T-helper 1 cell treated with Interleukin-12 subunit alpha and Interleukin-12 subunit beta and Interleukin-4 antibody, amounts not matched to agents 30 μg/mL and 1 μg/mL, for 36 hours (primary cell): ENCODE measurements at regions not wholly inside any gene's neighbourhood (a gene's known extent, or its start where the extent isn't known, plus 50 kb on each side); places are given as distances from the start of the nearest gene placed in this dataset.
"Not testable (repeated sequence)": the region's sequence is repeated elsewhere in the genome, so short reads cannot be mapped to it uniquely, and the experiment has no call there.

Source experiments
- H3K27ac Mint-ChIP-seq: one replicate; pipeline ENCODE4 v1.8.0; 2021; ENCODE audit warnings: mild to moderate bottlenecking, mixed read lengths
- H3K27me3 Mint-ChIP-seq: one replicate; pipeline ENCODE4 v1.8.0; 2021; ENCODE audit warnings: low read depth, mixed read lengths
- H3K36me3 Mint-ChIP-seq: one replicate; pipeline ENCODE4 v1.8.0; 2021; ENCODE audit warnings: low read depth, mixed read lengths
- H3K4me1 Mint-ChIP-seq: one replicate; pipeline ENCODE4 v1.8.0; 2021; ENCODE audit warnings: low read depth, mixed read lengths
- H3K4me3 Mint-ChIP-seq: one replicate; pipeline ENCODE4 v1.8.0; 2021; ENCODE audit warnings: mild to moderate bottlenecking, moderate library complexity, mixed read lengths
- H3K9me3 Mint-ChIP-seq: one replicate; pipeline ENCODE4 v1.8.0; 2021; ENCODE audit warnings: mixed read lengths

GRCh38 chr5:71924980-71925379, 182.3 kb upstream of the MAP1B start:
- no peaks in the 10 kb centered on the region for H3K4me1 Mint-ChIP-seq
- no peak overlapping the region for H3K4me3 Mint-ChIP-seq
- no peak overlapping the region for H3K27ac Mint-ChIP-seq
- H3K9me3 Mint-ChIP-seq: no peaks in the 10 kb centered on the region
- peaks cover 9% of the 10 kb centered on the region for H3K27me3 Mint-ChIP-seq
- no peaks in the 10 kb centered on the region for H3K36me3 Mint-ChIP-seq

- H3K9me3 Mint-ChIP-seq: no peaks in the 10 kb centered on the region
- H3K4me3 Mint-ChIP-seq: no peak overlapping the region
- H3K27me3 Mint-ChIP-seq: peaks cover 9% of the 10 kb centered on the region
- no peaks in the 10 kb centered on the region for H3K4me1 Mint-ChIP-seq
- no peaks in the 10 kb centered on the region for H3K36me3 Mint-ChIP-seq
- no peak overlapping the region for H3K27ac Mint-ChIP-seq
Observed at GRCh38 chr5:71925608-71926091, 181.6 kb upstream of the MAP1B start.

GRCh38 chr5:71929003-71929402, 178.3 kb upstream of the MAP1B start:
- Mint-ChIP-seq H3K9me3 (no peaks in the 10 kb centered on the region), H3K27me3 (peaks cover 5% of the 10 kb centered on the region), H3K36me3 (no peaks in the 10 kb centered on the region)

GRCh38 chr5:71930554-71930953, 176.7 kb upstream of the MAP1B start:
- not testable (repeated sequence) for H3K27me3 Mint-ChIP-seq, H3K4me3 Mint-ChIP-seq

More at GRCh38 chr5:71929003-71929402, 178.3 kb upstream of the MAP1B start:
- Mint-ChIP-seq H3K4me1 (no peaks in the 10 kb centered on the region), H3K27ac (no peak overlapping the region), H3K4me3 (no peak overlapping the region)

GRCh38 chr5:71932131-71932654, 175.1 kb upstream of the MAP1B start:
- H3K4me1 Mint-ChIP-seq: no peaks in the 10 kb centered on the region

More at GRCh38 chr5:71930554-71930953, 176.7 kb upstream of the MAP1B start:
- not testable (repeated sequence) for H3K27ac Mint-ChIP-seq, H3K9me3 Mint-ChIP-seq, H3K4me1 Mint-ChIP-seq, H3K36me3 Mint-ChIP-seq

GRCh38 chr5:71932655-71933338, 174.5 kb upstream of the MAP1B start:
- no peak overlapping the region for H3K4me3 Mint-ChIP-seq
- peaks cover 5% of the 10 kb centered on the region for H3K27me3 Mint-ChIP-seq
- no peaks in the 10 kb centered on the region for H3K9me3 Mint-ChIP-seq
- H3K27ac Mint-ChIP-seq: no peak overlapping the region
- H3K36me3 Mint-ChIP-seq: no peaks in the 10 kb centered on the region
- no peaks in the 10 kb centered on the region for H3K4me1 Mint-ChIP-seq

More at GRCh38 chr5:71932131-71932654, 175.1 kb upstream of the MAP1B start:
- Mint-ChIP-seq H3K4me3 (no peak overlapping the region), H3K27ac (no peak overlapping the region), H3K9me3 (no peaks in the 10 kb centered on the region), H3K36me3 (no peaks in the 10 kb centered on the region), H3K27me3 (peaks cover 5% of the 10 kb centered on the region)

- Mint-ChIP-seq H3K27me3 (peaks cover 5% of the 10 kb centered on the region), H3K9me3 (no peaks in the 10 kb centered on the region), H3K4me3 (no peak overlapping the region), H3K36me3 (no peaks in the 10 kb centered on the region), H3K4me1 (no peaks in the 10 kb centered on the region), H3K27ac (no peak overlapping the region)
Observed at GRCh38 chr5:71934322-71934721, 173.0 kb upstream of the MAP1B start.

DNA sequence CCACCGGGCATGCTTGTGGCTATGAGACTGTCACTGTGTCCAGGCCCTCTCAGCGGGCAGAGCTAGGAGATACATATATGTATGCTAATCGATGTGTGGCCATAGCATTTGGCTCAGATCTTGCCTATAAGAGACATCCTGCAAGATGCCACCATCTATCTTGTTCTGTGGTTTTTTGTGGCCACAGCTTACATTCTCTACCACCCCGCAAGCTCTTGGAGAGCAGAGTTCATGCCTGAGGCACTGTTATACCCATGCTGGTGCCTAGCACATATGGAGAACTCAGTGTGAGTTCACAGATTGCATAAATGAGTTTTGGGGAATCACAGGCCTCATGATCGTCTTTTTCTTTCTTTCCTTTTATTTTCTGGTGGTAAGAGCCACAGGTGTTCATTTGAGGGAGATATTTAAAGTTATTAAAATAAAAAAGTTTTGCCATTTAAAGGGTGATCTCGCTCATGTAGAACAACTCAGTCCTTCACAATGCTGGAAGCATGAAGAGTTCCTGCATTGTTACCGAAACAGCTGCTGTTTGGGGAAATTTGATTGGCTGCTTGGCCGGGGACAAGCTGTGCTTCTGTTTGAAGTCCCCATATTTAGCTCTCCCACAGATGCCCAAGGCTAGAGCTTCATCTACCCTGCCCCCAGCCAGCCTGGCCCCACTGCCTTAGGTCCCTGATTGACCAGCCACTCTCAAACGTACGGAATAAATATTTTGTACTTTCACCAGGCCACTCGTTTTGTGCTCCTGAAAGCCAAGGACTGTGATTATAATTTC, 169.2 kb upstream of the MAP1B start:
- Mint-ChIP-seq H3K4me1 (no peaks in the 10 kb centered on the region), H3K27ac (no peak overlapping the region), H3K36me3 (no peaks in the 10 kb centered on the region), H3K9me3 (no peaks in the 10 kb centered on the region), H3K27me3 (peaks cover 9% of the 10 kb centered on the region), H3K4me3 (no peak overlapping the region)

DNA sequence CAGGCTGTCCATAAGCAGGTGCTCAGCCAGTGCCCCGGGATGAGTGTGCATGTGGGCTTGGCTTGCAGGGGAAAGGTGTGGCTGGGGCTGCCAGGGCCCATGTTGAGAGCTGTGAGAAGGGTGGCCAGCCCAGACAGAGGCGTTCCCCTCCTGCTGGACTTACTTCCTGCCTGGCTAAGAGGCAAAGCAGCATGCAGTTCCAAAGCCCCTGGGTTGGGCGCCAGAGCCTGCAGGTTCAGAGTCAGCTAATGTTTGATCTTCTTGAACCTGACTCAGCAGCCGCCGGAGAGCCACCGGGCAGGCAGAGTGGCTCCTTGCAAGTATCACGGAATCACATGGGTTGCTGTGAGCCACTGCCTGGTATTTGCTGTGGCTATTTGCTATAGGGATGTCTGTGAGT, 168.4 kb upstream of the MAP1B start:
- Mint-ChIP-seq H3K27ac (no peak overlapping the region), H3K36me3 (no peaks in the 10 kb centered on the region), H3K4me1 (no peaks in the 10 kb centered on the region), H3K9me3 (no peaks in the 10 kb centered on the region), H3K4me3 (no peak overlapping the region), H3K27me3 (peaks cover 9% of the 10 kb centered on the region)

DNA sequence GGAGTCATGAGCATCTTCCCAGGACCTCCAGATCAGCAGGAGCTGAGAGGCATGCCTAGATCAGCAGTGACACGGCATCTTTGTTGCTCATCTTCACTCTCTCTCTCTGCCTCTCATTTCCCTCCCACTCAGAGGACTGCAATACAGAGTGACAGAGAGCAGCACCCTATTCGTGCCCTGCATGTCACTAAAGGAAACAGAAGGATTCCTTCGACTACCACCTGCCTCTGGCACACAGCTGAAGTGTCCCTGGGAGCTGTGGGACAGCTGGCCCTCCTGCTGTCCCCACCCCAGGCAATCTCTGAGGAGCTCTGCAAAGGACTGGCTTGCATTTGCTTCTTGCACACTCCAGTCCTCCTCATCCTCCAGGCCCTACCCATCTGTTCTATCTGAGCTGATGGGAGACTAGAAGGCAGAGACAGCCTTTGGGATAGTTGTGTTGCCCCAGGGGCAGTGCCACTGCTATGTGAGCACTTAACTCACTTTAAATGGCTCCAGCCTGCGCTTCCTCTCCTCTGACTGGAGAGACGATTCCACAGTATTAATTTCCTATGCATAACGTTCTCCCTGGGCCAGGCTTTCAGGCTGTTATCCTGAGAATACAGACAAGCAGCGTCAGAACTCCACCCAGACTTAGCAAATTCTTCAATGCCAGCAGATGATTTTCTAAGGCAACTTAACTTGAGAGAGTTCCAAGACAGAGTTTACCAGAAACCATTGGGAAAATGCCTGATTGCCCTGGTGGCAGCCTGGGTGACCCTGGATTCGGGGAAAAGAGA, 167.6 kb upstream of the MAP1B start:
- Mint-ChIP-seq H3K36me3 (no peaks in the 10 kb centered on the region), H3K9me3 (no peaks in the 10 kb centered on the region)

GRCh38 chr5:71943874-71944273, 163.4 kb upstream of the MAP1B start:
- Mint-ChIP-seq H3K27me3 (peaks cover 9% of the 10 kb centered on the region), H3K4me1 (no peaks in the 10 kb centered on the region), H3K9me3 (no peaks in the 10 kb centered on the region), H3K4me3 (no peak overlapping the region), H3K36me3 (no peaks in the 10 kb centered on the region), H3K27ac (no peak overlapping the region)

More for the DNA sequence above, 167.6 kb upstream of the MAP1B start:
- no peak overlapping the region for H3K27ac Mint-ChIP-seq
- no peak overlapping the region for H3K4me3 Mint-ChIP-seq
- H3K27me3 Mint-ChIP-seq: peaks cover 9% of the 10 kb centered on the region
- H3K4me1 Mint-ChIP-seq: no peaks in the 10 kb centered on the region

- H3K27ac Mint-ChIP-seq: no peak overlapping the region
- H3K9me3 Mint-ChIP-seq: peaks cover 4% of the 10 kb centered on the region
- H3K4me3 Mint-ChIP-seq: no peak overlapping the region
- H3K4me1 Mint-ChIP-seq: no peaks in the 10 kb centered on the region
- H3K36me3 Mint-ChIP-seq: no peaks in the 10 kb centered on the region
- peaks cover 4% of the 10 kb centered on the region for H3K27me3 Mint-ChIP-seq
Observed at GRCh38 chr5:71945436-71945835, 161.8 kb upstream of the MAP1B start.

DNA sequence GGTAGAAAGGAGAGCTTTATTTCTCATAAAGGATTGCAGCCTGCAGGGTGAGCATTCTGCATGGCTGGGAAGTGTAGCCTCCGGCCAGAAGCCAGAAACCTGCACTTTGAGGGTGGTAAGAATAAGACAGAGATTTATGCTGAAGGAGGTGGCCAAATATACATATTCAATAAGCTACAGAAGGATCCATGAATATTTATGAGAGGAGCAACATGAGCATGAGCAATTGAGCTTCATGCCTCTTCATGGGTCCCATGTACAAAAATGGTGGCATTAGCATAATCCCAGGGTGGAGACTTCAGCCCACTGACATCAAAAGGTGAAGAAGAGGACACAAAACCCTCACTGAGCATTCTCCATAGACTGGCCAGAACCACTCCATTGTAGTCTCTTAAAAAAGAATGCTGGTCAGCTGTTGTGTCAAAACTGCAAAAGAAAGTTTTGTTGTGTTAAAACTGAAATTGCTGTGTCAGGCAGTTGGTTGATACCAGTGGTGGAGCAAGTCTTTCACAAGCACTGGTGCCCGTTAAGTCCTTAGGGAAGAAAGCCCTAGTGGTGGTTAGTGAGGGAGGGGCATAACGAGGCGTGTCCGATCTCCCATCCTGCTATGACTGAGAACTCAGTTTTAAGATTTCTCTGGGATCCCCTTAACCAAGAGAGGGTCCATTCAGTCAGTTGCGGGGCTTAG, 160.8 kb upstream of the MAP1B start:
- no peak overlapping the region for H3K27ac Mint-ChIP-seq
- H3K4me3 Mint-ChIP-seq: no peak overlapping the region
- peaks cover 4% of the 10 kb centered on the region for H3K27me3 Mint-ChIP-seq
- no peaks in the 10 kb centered on the region for H3K4me1 Mint-ChIP-seq
- no peaks in the 10 kb centered on the region for H3K36me3 Mint-ChIP-seq
- H3K9me3 Mint-ChIP-seq: peaks cover 10% of the 10 kb centered on the region

DNA sequence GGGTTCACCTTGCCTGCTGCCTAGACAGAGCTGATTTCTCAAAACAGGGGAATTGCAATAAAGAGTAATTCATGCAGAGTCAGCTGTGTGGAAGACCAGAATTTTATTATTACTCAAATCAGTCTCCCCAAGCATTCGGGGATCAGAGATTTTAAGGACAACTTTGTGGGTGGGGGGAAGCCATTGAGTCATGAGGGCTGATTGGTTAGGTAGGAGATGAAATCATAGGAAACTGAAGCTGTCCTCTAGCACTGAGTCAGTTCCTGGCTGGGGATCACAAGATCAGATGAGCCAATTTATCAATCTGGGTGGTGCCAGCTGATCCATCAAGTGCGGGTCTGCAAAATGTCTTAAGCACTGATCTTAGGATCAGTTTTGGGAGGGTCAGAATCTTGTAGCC, 159.1 kb upstream of the MAP1B start:
- no peak overlapping the region for H3K4me3 Mint-ChIP-seq
- H3K27me3 Mint-ChIP-seq: no peaks in the 10 kb centered on the region
- H3K36me3 Mint-ChIP-seq: no peaks in the 10 kb centered on the region
- no peak overlapping the region for H3K27ac Mint-ChIP-seq
- H3K9me3 Mint-ChIP-seq: peaks cover 10% of the 10 kb centered on the region
- H3K4me1 Mint-ChIP-seq: no peaks in the 10 kb centered on the region
